K562 (cell line): ENCODE measurements at regions not wholly inside any gene's neighbourhood (a gene's known extent, or its start where the extent isn't known, plus 50 kb on each side); places are given as distances from the start of the nearest gene placed in this dataset.

ENCODE experiments used
- DPF2 ChIP-seq: fragments of 450-650 bp; IDR thresholded peaks from 2 replicates; pipeline ENCODE4 v1.6.1; 2016
- EGR1 ChIP-seq: fragments of 450-650 bp; conservative IDR thresholded peaks from 2 replicates; pipeline ENCODE4 v1.6.1; 2017; ENCODE audit warnings: mild to moderate bottlenecking
- JUND ChIP-seq, 2 experiments: IDR thresholded peaks; 2 replicates in 1 of 2; 3 replicates in 1 of 2; pipeline ENCODE4 v1.6.1; 2011; ENCODE audit warnings: borderline replicate concordance in 2 of 2, low read depth in 2 of 2, low read length in 2 of 2, improper control_type of control experiment in 1 of 2, missing biosample characterization in 1 of 2, missing genetic modification characterization in 1 of 2, missing genetic modification reagents in 1 of 2
- NRF1 ChIP-seq, 2 experiments: fragments of 450-650 bp; IDR thresholded peaks in 1 of 2; conservative IDR thresholded peaks in 1 of 2; 2 replicates each; pipeline ENCODE4 v1.6.1; 2014; ENCODE audit warnings: mild to moderate bottlenecking in 2 of 2
- PCBP2 ChIP-seq: fragments of 200-400 bp; formaldehyde crosslinking; IDR thresholded peaks from 2 replicates; pipeline ENCODE4 v1.6.1; 2018; ENCODE audit warnings: low read length, low read depth, mild to moderate bottlenecking, moderate library complexity; ENCODE audit not compliant: poor library complexity, severe bottlenecking
- POLR2AphosphoS5 ChIP-seq: IDR thresholded peaks from 2 replicates; pipeline ENCODE4 v1.6.1; 2011; ENCODE audit warnings: mild to moderate bottlenecking, low read depth, low read length, moderate library complexity; ENCODE audit not compliant: control insufficient read depth, insufficient read depth
- SETDB1 ChIP-seq: IDR thresholded peaks from one replicate; pipeline ENCODE4 v1.6.1; 2012; ENCODE audit warnings: low read length, control low read depth, inconsistent platforms
- THRAP3 ChIP-seq: fragments of 450-650 bp; IDR thresholded peaks from 2 replicates; pipeline ENCODE4 v1.6.1; 2016; ENCODE audit warnings: mild to moderate bottlenecking, inconsistent platforms, borderline replicate concordance
- ZNF146 ChIP-seq: IDR thresholded peaks from one replicate; pipeline ENCODE4 v1.6.1; 2018; ENCODE audit warnings: missing compliant biosample characterization; ENCODE audit not compliant: unreplicated experiment
- ZNF444 ChIP-seq: fragments of 250-450 bp; sonication (Bioruptor Pico); IDR thresholded peaks from 2 replicates; pipeline ENCODE4 v1.4.0; 2020; ENCODE audit warnings: mild to moderate bottlenecking, moderate library complexity
- TF ChIP-seq, protein P1 (sequence below), 2 experiments: fragments of 450-650 bp; formaldehyde crosslinking in 1 of 2; IDR thresholded peaks; 2 replicates each; pipeline versions ENCODE4 v1.4.0 to v1.6.1; 2014 to 2020; ENCODE audit warnings: mild to moderate bottlenecking in 2 of 2, borderline replicate concordance in 1 of 2, low read depth in 1 of 2
- TF ChIP-seq, protein P2 (sequence below): fragments of 450-650 bp; formaldehyde crosslinking; IDR thresholded peaks from 2 replicates; pipeline ENCODE4 v1.4.0; 2020; ENCODE audit warnings: mild to moderate bottlenecking, moderate library complexity
- TF ChIP-seq, protein P3 (sequence below): sonication (generic); formaldehyde crosslinking; IDR thresholded peaks from 2 replicates; pipeline ENCODE4 v1.8.1; 2023; ENCODE audit warnings: missing genetic modification reagents, mild to moderate bottlenecking, borderline replicate concordance

DNA sequence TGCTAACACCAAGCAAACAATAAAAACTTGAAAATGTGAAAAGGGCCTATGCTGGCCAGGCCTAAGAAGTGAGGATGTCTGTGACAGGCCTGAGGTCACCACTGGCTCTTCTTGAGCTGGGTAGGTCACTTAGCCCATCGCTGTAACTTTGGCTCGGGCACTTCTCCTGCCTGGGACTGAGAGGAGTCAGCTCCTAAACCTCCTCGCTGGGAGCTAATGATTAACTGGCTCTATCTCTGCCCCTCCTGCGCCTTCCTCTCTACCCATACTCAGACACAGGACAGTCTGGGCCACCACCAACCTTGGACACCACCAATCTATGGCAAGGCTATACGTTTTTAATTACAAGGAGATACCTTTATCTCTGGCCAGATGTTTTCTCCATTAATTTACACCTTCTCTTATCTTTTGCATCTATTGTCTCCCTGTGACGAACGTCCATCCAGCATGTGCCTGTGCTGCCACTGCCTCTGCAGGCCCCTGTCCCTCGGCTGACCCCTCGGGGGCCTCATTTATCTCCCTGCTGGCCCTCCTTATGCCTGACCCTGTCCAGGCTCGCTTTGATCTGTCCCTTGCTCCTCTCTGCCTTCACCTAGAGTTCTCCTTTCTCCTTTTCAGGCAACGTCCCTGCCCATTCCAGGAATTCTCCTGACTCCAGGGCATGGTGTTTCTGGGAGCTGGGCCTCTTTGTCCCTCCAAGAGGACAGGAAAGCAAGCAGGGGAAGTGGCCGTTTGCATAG lies 149.1 kb upstream of the GATA6 start:
- TF ChIP-seq ZNF146 (CRISPR knock-in tag) (no peak), PCBP2 (no peak), SETDB1 (no peak), NRF1 (conservative IDR thresholded peaks at IDR 0.05 in 1 of 2, IDR thresholded peaks at IDR 0.05 in 1 of 2) (no peak), ZNF444 (CRISPR knock-in tag) (no peak), EGR1 (no peak), THRAP3 (no peak), DPF2 (no peak), JUND (IDR thresholded peaks at IDR 0.05; ENCODE audit: borderline replicate concordance, low read depth, low read length) (no peak), JUND (tag; IDR thresholded peaks at IDR 0.05; ENCODE audit: borderline replicate concordance, low read depth, low read length) (no peak), POLR2AphosphoS5 (no peak)
- TF ChIP-seq, protein P1, sequence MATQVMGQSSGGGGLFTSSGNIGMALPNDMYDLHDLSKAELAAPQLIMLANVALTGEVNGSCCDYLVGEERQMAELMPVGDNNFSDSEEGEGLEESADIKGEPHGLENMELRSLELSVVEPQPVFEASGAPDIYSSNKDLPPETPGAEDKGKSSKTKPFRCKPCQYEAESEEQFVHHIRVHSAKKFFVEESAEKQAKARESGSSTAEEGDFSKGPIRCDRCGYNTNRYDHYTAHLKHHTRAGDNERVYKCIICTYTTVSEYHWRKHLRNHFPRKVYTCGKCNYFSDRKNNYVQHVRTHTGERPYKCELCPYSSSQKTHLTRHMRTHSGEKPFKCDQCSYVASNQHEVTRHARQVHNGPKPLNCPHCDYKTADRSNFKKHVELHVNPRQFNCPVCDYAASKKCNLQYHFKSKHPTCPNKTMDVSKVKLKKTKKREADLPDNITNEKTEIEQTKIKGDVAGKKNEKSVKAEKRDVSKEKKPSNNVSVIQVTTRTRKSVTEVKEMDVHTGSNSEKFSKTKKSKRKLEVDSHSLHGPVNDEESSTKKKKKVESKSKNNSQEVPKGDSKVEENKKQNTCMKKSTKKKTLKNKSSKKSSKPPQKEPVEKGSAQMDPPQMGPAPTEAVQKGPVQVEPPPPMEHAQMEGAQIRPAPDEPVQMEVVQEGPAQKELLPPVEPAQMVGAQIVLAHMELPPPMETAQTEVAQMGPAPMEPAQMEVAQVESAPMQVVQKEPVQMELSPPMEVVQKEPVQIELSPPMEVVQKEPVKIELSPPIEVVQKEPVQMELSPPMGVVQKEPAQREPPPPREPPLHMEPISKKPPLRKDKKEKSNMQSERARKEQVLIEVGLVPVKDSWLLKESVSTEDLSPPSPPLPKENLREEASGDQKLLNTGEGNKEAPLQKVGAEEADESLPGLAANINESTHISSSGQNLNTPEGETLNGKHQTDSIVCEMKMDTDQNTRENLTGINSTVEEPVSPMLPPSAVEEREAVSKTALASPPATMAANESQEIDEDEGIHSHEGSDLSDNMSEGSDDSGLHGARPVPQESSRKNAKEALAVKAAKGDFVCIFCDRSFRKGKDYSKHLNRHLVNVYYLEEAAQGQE (IDR thresholded peaks at IDR 0.05; ENCODE audit: borderline replicate concordance), result no peak
- TF ChIP-seq, protein P1 (CRISPR knock-in tag; IDR thresholded peaks at IDR 0.05; ENCODE audit: low read depth), result no peak
- TF ChIP-seq, protein P2, sequence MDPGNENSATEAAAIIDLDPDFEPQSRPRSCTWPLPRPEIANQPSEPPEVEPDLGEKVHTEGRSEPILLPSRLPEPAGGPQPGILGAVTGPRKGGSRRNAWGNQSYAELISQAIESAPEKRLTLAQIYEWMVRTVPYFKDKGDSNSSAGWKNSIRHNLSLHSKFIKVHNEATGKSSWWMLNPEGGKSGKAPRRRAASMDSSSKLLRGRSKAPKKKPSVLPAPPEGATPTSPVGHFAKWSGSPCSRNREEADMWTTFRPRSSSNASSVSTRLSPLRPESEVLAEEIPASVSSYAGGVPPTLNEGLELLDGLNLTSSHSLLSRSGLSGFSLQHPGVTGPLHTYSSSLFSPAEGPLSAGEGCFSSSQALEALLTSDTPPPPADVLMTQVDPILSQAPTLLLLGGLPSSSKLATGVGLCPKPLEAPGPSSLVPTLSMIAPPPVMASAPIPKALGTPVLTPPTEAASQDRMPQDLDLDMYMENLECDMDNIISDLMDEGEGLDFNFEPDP, result no peak
- TF ChIP-seq, protein P3, sequence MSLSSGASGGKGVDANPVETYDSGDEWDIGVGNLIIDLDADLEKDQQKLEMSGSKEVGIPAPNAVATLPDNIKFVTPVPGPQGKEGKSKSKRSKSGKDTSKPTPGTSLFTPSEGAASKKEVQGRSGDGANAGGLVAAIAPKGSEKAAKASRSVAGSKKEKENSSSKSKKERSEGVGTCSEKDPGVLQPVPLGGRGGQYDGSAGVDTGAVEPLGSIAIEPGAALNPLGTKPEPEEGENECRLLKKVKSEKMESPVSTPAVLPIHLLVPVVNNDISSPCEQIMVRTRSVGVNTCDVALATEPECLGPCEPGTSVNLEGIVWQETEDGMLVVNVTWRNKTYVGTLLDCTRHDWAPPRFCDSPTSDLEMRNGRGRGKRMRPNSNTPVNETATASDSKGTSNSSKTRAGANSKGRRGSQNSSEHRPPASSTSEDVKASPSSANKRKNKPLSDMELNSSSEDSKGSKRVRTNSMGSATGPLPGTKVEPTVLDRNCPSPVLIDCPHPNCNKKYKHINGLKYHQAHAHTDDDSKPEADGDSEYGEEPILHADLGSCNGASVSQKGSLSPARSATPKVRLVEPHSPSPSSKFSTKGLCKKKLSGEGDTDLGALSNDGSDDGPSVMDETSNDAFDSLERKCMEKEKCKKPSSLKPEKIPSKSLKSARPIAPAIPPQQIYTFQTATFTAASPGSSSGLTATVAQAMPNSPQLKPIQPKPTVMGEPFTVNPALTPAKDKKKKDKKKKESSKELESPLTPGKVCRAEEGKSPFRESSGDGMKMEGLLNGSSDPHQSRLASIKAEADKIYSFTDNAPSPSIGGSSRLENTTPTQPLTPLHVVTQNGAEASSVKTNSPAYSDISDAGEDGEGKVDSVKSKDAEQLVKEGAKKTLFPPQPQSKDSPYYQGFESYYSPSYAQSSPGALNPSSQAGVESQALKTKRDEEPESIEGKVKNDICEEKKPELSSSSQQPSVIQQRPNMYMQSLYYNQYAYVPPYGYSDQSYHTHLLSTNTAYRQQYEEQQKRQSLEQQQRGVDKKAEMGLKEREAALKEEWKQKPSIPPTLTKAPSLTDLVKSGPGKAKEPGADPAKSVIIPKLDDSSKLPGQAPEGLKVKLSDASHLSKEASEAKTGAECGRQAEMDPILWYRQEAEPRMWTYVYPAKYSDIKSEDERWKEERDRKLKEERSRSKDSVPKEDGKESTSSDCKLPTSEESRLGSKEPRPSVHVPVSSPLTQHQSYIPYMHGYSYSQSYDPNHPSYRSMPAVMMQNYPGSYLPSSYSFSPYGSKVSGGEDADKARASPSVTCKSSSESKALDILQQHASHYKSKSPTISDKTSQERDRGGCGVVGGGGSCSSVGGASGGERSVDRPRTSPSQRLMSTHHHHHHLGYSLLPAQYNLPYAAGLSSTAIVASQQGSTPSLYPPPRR (CRISPR knock-in tag), result no peak
